NCI-H1092 treated with DMSO at 0.1 percent for 48 hours (cell line): ENCODE measurements at regions not wholly inside any gene's neighbourhood (a gene's known extent, or its start where the extent isn't known, plus 50 kb on each side); places are given as distances from the start of the nearest gene placed in this dataset.
A peak's percentile ranks its signal among the peaks of the same experiment; 100 is the strongest.

Source experiments
- DNase-seq: peaks from one replicate; lab custom pipeline; 2025; lab: John Stamatoyannopoulos, UW

DNA sequence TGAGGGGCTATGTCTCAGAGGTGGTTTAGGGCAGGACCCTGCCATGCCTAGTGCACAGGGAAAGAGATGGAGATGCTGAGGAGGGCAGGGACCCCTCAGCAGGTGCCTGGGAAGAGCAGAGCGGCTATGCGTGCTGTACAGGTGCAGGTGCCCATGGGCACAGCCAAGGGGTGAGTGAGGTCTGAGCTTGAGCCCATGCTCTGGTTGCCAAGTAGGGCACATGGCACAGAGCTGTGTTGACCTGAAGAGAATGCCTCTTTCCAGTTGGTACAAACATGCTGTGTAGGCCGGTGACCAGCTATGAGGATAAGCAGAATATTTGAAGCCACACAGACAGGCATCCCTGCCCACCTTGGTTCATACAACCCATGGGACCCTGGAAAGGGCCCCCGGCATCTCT, 65.8 kb upstream of the NECTIN1 start:
- DNase-seq = no peak

DNA sequence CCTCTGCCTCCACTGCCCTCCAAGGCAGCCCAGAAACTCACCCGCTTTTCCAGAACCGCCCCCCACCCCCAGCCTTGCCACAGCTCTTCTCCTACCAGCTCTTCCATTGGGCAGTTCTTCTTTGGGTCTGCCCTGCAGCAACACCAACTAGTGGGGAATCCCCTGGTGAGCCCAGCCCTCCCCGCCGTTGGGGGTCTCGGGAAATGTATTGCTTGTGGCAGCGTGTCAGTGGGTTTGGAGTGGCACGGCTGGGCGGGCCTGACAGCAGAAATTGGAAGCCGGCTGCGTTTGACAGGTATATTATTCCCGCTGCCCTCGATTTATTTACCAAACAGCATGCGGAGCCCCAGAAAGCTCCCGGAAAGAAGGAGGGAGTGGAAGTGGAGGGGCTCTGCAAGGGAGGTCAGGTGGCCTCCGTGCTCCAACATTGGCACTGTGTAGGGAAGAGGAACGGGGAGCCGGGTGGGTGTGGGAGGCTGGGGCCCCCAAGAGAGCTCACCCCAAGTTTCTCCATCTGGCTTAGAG, 65.2 kb upstream of the NECTIN1 start:
- DNase-seq = no peak

DNA sequence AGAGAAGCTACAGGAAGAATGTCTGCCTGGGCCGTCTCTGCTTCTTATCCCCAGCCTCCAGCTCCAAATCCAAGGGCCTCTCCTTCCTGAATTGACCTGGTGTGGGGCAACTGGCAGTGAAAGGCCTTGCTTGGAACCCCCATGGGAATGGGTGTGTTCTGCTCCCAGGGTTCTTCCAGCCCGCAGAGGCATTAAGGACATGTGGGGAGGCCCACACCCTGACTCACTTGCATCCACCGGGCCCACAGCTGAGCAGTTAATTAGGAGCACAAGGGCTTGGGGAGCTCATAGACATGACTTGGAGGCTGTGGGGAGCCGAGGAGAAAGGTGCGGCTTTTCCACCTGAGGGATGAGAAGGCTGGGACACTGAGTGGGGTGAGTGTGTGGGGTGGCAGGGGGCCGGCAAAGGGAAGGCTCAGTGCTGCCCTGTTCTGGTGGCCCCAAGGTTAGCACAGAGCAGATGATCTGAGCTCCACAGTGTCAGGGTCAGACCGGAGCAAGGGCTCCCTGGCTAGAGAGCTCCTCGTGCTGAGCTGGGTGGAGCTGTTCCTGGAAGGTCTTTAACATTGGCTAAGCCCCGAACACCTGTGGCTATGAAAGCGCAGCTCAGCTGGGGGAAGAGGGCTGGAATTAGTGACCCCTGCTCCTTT, 64.5 kb upstream of the NECTIN1 start:
- no peak for DNase-seq

DNA sequence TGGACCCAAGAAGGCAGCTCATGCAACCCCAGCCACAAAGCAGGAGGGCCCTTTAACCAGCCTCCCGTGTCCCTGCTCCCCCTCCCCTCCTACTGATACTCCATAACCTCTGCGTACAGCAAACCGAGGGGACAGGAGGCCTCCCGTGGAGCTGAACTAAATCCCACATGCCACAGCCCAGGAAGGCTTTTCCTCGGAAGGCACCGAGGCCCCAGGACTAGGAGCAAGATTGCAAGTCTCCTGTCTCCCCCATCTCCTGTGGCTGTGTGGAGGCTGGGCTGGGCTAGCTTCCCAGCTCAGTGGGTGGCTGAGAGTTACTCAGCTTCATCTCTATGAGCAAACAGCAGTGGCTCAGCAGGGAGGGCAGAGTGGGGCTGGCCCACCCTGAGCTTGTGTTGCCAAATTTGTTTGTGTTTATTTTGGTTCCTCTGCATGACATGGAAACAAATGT, 62.7 kb upstream of the NECTIN1 start:
- DNase-seq = peak; percentile 48

DNA sequence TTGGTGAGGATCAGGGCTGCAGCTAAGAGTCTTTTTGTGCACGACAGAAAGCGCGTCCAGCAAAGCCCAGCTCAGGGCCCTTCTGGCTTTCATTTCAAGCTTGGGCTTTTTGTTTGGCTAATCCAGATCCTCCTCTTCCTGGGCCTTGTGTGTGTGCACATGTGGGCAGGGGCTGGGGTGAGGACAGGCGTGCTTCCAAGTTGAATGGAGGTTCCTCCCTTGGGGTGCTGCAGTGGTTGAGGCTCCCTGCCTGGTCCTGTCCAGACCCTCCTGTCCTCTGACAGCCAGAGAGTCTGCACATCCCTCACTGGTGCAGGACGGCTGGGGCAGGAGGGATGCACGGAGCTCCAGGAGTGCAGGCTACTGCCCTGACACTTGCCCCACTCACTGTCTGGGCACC, 62.0 kb upstream of the NECTIN1 start:
- DNase-seq = no peak

DNA sequence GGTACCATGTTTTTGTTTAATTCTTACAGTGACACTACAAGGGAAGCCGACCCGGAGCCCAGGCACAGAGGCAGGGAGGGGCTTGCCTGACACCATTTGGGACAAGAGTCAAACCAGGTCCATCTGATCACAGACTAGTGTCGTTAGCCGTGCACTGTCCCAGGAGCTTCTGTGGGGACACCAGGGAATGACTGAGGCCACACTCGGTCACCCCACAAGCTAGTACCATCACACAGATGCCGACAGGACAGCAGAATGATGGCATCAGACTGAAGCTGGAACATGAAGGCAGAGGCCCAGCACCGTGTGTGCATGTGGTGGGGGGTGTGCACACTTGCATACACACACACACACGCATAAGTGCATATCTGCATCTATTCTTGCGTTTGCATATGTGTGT, 61.5 kb upstream of the NECTIN1 start:
- DNase-seq = no peak

DNA sequence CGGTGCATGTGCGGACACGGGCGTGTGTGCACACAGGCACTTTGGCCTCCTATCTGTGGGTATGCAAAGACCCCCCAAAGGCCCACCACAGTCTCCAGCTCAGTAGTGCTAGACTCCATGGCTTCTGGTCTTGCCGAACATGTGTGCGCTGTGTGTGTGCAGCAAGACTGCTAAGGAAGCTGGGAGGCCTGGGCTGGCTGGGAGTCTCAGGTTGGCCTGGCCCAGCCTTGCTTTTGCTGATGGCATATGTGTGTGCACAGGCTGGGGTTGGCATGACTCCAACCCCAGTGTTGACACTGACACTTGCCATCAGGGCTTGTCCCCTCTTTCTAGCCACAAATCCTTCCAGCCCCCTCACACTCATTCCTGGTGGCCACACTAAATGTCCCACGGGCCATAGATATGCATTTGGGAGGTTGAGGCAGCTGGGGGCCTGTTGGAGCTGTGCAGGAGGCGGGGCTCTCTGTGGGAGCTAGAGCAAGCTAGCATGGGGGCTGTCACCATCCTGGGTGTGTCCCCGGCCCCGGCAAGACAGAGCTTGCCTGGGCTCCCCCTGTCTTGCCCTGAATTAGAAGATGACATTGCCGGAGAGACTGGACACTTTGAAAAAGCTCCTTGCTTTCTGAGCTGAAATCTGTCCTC, 60.9 kb upstream of the NECTIN1 start:
- DNase-seq = no peak

DNA sequence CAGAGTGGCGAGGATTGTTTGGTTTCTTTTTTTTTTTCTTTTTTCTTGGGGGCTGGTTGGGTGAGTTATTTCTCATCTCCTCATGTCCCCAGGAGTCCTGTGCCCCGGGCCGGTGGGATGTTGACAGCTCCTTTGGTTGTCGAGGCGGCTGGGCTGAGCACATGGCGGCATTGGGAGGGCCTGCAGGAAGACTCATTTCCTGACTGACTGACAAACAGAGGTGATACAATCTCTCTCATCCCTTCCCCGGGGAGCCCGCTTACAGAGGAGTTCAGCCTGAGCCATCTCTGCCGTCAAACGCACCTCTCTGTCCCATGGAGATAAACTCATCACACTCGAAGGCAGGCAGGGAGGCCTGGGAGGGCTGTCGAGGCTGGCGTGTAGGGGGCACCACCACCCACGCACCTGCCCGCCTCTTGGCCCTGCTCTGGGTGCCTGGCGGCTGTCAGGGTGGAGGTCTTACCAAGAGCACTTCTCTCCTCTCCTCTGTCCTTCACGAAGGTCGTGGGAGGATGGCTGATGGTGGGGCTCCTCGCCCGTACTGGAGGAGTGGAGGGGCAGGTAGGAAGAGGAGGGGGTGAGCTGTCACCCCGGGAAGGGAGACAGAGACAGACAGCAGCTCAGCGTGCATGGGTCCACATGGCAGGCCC, 60.0 kb upstream of the NECTIN1 start:
- DNase-seq = no peak

DNA sequence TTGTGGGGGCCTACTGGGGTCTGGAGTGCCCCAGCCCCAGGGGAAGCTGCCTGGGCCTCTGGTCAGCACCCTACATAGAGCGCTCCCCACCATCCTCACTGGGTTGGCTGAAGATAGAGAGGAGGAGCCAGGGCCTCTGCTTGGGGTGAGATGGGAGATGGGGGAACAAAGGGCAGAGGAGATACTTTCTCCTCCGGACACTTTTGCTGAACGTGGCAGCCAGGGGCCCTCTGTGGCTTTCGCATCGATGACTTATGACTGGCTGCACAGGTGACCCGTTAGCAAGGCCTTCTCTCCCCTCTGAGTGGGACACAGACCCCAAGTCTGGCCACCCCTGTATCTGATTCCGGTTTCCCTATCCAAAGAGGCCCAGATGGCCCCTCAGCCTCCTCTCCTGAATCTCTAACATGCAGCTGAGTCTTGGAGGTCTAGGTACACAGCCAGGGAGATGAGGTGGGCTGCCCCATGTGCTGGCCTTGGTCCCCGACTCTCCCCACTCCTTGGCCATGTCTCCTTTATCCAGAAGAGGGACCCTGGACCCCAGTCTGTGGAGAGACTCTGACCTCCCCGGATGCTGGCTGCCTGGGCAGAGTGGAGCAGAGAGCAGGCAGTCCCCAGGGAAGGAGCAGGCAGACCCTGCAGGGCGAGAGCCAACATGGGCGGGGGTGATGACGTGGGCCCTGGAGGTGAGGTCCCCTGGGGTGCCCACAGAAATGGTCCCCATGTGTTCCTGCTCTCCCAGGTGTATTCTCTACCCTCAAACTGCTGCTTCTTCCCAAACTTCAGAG, 59.3 kb upstream of the NECTIN1 start:
- DNase-seq = no peak

DNA sequence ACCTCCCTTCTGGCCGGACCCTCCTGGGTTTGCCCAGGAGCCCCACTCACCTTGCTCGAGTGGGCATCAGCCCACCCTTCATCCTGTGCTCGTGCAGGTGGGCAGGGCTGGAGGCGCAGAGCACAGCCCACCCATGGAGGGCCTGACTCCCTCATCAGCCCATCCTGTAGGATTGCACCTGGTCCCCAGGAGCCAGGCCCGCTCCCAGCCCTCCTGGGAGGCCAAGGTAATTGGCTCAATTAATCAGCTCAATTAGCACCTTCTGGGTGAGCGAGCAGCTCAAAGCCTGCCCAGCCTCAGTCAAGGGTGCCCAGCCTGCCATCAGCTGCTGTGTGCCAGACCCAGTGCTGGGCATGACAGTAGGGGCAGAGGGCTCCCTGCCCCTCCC, 58.1 kb upstream of the NECTIN1 start:
- no peak for DNase-seq

DNA sequence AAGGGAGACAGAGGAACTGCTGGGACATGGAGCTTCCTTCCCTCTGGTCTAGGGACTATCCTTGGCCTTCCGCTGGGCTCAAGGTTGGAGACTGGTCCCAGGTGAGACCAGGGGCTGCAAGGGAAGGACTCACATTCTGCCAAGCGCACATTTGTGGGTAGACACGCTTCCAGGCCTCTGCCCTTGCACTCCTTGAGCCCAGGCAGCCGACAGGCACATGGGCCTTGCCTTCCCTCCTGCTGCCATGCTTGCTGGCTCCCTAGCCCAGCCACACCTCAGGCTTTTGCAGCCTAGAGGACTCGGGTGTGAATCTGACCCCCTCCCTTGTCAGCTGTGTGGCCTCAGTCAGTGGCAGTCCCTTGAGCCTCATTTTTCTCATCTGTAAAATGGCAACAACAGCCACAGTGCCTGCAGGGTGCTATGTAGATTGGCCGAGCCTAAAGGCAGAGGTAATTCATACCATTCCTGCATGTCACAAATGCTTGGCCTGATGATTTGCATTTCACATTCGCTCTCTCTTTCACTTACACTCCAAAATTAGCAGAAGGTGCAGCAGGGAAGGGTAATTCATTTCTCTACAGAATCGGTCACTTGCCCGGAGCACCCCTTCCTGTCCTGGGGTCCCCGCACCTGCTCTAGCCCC, 57.6 kb upstream of the NECTIN1 start:
- DNase-seq = no peak

DNA sequence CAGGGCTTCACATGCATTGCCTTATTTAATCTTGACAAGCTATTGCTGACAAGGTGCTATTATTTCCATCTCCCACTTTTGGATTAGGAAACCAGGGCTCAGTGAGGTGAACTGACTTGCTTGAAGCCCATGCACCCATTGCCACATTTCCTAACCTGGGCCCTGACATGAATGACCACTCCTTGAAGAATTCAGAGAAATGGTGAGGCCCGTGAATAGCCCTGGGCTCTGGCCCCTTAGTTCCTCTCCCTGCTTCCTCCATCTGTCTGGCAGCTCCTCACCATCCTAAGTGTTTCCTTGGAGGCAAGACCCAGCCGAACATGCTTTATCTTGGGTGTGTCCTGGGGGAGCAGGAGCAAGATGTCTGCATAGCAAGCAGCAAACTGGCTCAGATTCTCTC, 56.1 kb upstream of the NECTIN1 start:
- DNase-seq = no peak

DNA sequence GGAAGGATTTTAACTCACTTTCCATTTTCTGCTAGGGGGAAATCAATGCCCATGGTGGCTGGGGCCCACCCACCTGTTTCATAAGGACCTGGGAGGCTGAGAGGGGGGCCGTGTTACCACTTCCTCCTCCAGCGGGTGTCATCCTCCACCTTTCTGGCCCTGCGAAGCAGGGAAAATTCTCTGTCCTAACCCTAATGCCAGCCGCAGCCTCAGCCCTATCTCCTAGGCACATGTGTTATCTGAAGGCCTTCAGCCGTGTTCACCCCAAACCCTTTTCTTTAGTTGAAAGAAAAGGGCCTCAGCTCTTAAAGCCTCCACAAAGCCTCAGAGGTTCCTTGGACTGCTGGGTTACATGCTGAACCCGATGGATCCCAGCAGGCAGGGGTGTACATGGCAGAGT, 55.4 kb upstream of the NECTIN1 start:
- DNase-seq = no peak

DNA sequence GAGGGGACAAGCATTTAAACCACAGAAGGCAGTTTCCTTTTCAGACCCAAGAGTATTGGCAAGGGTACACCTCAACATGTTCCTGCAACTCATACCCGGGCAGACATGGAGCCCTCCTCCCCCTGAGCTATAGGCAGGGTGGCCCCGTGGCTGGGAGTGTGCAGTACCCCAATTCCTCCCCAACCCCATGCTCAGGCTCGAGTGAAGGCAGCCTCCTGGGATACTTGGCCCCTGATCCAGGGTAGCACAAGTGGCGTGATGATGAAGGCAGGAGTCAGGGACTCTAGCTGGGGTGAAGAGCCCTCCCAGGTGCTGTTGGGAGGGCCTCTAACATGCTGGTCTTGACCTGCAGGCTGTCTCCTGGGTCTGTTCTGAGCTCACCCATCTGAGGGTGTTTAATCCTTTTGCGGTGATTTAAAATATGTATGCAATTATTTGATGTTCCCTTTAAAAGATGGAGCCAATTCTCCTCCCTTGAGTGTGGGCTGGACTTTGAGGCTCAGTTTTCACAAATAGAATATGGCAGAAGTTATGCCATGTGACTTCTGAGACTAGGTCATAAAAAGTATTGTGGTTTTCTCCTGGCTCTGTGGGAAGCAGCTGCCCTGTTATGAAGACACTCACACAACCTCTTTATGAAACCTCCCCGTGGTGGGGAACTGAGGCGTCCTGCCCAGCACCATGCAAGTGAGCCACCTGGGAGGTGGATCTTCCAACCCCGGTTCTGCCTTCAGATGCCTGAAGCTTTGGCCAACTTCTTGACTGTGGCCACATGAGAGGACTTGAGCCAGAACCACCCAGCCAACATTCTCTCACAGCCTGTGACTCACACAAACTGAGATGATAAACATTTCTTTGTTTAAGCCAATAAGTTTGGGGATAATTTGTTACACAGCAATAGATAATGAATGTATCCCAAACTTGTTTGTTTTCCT, 54.7 kb upstream of the NECTIN1 start:
- DNase-seq = no peak

DNA sequence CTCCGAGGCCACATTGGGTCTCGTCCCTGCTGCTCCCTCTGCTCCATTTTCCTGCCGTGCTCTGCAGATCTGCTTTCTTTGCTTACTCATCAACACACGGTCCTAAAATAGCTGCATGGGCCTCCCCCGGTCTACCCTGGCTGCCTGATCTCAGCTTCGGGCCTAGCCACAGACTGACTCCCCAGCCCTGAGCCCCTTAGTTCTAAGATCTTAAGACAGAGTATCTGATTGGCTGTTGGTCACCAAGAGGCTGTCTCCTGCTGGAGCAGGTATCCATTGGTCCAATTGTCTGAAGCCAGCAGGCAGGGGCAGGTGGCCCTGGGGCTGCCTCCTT, 53.7 kb upstream of the NECTIN1 start:
- DNase-seq = no peak

DNA sequence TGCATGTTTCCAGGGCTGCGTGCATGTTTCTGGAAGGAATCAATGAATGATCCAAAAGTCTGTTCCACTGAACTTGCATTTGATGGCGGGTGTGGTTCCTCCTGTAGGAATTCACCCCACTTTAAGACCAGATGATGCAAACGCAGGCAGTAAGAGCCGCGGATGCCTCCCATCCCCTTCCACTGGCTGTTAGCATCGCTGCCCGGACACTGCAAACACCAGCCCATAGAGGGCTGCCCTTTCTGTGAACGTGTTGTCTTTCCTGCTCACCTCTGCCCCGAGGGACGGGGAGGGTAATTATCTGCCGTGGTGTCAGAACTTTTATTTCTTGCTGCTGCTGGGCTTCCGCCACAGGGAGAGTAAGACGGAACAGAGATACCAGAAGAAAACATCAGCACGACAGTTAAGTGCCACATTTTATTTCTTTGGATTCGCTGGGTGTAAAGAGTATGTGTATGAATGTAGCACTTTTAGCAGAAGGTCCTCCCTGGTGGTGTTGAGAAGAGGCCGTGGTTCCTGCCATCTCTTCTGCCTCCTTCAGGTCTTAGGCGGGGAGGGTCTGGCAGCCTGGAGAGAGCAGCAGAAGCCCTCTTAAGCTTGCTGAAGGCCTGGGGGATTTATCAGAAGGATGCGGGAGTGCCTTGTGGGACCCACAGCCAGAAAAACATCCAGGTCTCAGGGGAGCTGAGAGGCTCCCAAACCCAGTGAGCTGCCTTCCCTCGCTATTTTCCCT, 53.2 kb upstream of the NECTIN1 start:
- DNase-seq = no peak

DNA sequence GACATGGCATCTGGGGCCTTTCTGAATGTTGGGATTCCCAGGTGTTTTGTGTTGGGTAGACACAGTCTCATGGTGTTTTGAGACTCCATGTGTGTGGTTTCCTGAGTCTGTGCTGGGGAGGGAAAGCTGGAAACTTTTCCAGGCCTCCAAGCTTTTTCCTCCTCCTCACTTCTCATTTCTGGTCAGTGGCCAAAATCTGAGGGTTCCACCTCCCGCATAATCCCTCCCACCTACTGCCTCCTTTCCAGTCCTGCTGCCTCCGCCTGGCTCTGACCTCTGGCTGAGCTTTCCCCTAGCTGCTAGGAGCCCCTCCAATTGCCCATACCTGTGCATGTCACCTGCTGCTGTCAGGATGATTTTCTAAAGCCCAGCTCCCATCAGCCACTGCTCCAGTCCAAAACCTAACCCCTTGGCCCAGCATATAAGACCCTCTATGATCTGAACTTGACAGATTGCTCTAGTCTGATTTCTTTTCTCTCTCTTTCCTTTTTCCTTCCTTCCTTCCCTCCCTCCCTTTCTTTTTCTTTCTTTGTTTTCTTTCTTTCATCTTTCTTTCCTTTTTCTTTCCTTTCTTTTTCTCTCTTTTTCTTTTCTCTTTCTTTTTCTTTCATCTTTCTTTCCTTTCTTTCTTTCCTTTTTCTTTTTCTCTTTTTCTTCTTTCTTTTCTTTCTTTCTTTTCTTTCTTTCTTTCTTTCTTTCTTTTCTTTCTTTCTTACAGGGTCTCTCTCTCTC, 51.4 kb upstream of the NECTIN1 start:
- DNase-seq = no peak

DNA sequence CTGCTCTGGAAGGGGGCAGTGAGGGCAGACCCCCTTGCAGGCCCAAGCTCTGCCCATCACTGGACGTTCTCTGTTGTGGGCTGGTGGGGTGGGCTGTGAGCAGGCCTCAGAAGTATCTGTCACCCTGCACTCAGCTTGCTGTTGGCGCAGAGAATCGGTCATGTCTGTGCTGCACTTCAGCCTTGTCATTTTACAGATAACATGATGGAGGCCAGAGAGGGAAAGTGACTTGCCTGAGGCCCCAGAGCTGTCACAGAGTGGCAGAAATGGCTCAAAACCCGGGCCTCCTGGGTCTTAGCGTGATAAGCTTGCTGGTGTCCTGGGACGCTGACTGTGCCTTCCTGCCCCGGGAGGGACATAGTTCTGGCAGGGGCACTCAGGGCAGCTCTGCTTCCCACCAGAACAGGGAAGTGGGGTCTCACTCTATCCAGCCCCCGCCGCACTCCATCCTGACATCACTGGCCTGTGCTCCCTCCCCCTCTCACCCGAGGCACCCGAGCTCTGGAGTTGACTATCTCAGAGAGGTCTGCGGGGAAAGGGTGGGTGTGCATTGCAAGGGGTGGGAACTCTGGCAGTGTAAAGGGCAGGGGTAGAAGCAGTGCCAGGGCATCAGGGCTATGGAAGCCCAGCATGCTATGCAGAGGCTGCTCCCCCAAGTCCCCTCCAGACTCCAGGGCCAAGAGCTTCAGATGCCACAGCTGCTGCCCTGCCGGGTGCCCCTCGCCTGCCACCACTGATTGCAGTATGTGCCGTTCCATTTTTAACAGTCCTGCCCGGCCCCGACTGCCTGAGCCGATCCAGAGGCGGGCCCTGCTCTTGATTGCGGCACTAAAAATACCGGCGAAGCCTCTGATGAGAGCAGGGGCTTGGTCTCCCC, 50.4 kb upstream of the NECTIN1 start:
- DNase-seq = no peak
